HEK293 (cell line): ENCODE measurements at regions not wholly inside any gene's neighbourhood (a gene's known extent, or its start where the extent isn't known, plus 50 kb on each side); places are given as distances from the start of the nearest gene placed in this dataset.

Experiments used
- CTCF ChIA-PET: fragments of 350-600 bp; formaldehyde crosslinking; extraction: SDS; loops from one replicate; lab custom pipeline; 2021; ENCODE audit warnings: antibody characterized with exemption; lab: Yijun Ruan, JAX
- POLR2A ChIA-PET: fragments of 300-600 bp; formaldehyde crosslinking; extraction: SDS; loops from one replicate; lab custom pipeline; 2020; ENCODE audit warnings: antibody characterized with exemption, inconsistent platforms; lab: Yijun Ruan, JAX
- H3K27ac ChIP-seq: fragments of 200-500 bp; sonication (Bioruptor generic); 2 replicates; pipeline ENCODE4 v1.5.1; 2014; ENCODE audit warnings: low read depth, low read length, control low read depth, inconsistent platforms; ENCODE audit errors: extremely low read depth
- H3K36me3 ChIP-seq, 2 experiments: fragments of 200-500 bp in 1 of 2; sonication (Bioruptor generic) in 1 of 2; 1 replicate in 1 of 2; 2 replicates in 1 of 2; pipeline ENCODE4 v1.5.1; 2014 to 2017; ENCODE audit warnings: inconsistent platforms in 2 of 2, low read length in 2 of 2; ENCODE audit not compliant: control insufficient read depth in 2 of 2, insufficient read depth in 1 of 2
- H3K4me1 ChIP-seq: fragments of 200-500 bp; sonication (Bioruptor generic); 2 replicates; pipeline ENCODE4 v1.5.1; 2014; ENCODE audit warnings: mild to moderate bottlenecking, low read length, inconsistent platforms; ENCODE audit not compliant: control insufficient read depth, insufficient read depth
- H3K4me3 ChIP-seq: 2 replicates; pipeline ENCODE4 v1.5.1; 2011; ENCODE audit warnings: low read depth, mild to moderate bottlenecking, control low read depth, low read length, moderate library complexity
- H3K9me3 ChIP-seq: fragments of 200-500 bp; sonication (Bioruptor generic); 2 replicates; pipeline ENCODE4 v1.5.1; 2014; ENCODE audit warnings: low read depth, low read length, inconsistent platforms; ENCODE audit not compliant: control insufficient read depth, insufficient read depth
- GFI1B ChIP-seq: fragments of 450-650 bp; formaldehyde crosslinking; IDR thresholded peaks from 2 replicates; pipeline ENCODE4 v1.5.1; 2016; ENCODE audit warnings: missing biosample characterization, missing genetic modification characterization
- HOXD13 ChIP-seq: sonication (generic); formaldehyde crosslinking; IDR thresholded peaks from 2 replicates; pipeline ENCODE4 v1.8.0; 2022; ENCODE audit warnings: missing genetic modification reagents, borderline replicate concordance
- INSM2 ChIP-seq: fragments of 450-650 bp; formaldehyde crosslinking; IDR thresholded peaks from 2 replicates; pipeline ENCODE4 v1.5.1; 2016; ENCODE audit warnings: missing biosample characterization, missing genetic modification characterization
- KLF1 ChIP-seq: fragments of 450-650 bp; formaldehyde crosslinking; IDR thresholded peaks from 2 replicates; pipeline ENCODE4 v1.5.1; 2016; ENCODE audit warnings: missing biosample characterization, missing genetic modification characterization
- KLF8 ChIP-seq: fragments of 450-650 bp; formaldehyde crosslinking; IDR thresholded peaks from 2 replicates; pipeline ENCODE4 v1.5.1; 2016; ENCODE audit warnings: missing biosample characterization, missing genetic modification characterization
- PRDM1 ChIP-seq: fragments of 450-650 bp; formaldehyde crosslinking; IDR thresholded peaks from 2 replicates; pipeline ENCODE4; 2016; ENCODE audit warnings: missing biosample characterization, missing genetic modification characterization
- REPIN1 ChIP-seq: fragments of 450-650 bp; formaldehyde crosslinking; IDR thresholded peaks from 2 replicates; pipeline ENCODE4 v1.5.1; 2017; ENCODE audit warnings: missing biosample characterization, missing genetic modification characterization, low read depth
- SCRT1 ChIP-seq: fragments of 450-650 bp; formaldehyde crosslinking; IDR thresholded peaks from 2 replicates; pipeline ENCODE4 v1.5.1; 2016; ENCODE audit warnings: missing biosample characterization, missing genetic modification characterization, borderline replicate concordance
- SCRT2 ChIP-seq: fragments of 450-650 bp; formaldehyde crosslinking; IDR thresholded peaks from 2 replicates; pipeline ENCODE4 v1.5.1; 2016; ENCODE audit warnings: missing biosample characterization, missing genetic modification characterization
- SP3 ChIP-seq: fragments of 450-650 bp; formaldehyde crosslinking; IDR thresholded peaks from 2 replicates; pipeline ENCODE4 v1.5.1; 2016; ENCODE audit warnings: missing biosample characterization, missing genetic modification characterization
- WT1 ChIP-seq: fragments of 450-650 bp; formaldehyde crosslinking; IDR thresholded peaks from 2 replicates; pipeline ENCODE4 v1.5.1; 2016; ENCODE audit warnings: missing biosample characterization, missing genetic modification characterization
- ZBTB1 ChIP-seq: fragments of 450-650 bp; formaldehyde crosslinking; IDR thresholded peaks from 2 replicates; pipeline ENCODE4 v1.5.1; 2016; ENCODE audit warnings: missing biosample characterization, missing genetic modification characterization
- ZBTB17 ChIP-seq: fragments of 450-650 bp; formaldehyde crosslinking; IDR thresholded peaks from 2 replicates; pipeline ENCODE4 v1.5.1; 2016; ENCODE audit warnings: missing biosample characterization, missing genetic modification characterization
- ZBTB48 ChIP-seq: fragments of 450-650 bp; formaldehyde crosslinking; IDR thresholded peaks from 2 replicates; pipeline ENCODE4 v1.5.1; 2016; ENCODE audit warnings: missing biosample characterization, missing genetic modification characterization
- ZFP37 ChIP-seq: fragments of 450-650 bp; formaldehyde crosslinking; IDR thresholded peaks from 2 replicates; pipeline ENCODE4 v1.5.1; 2016; ENCODE audit warnings: missing biosample characterization, missing genetic modification characterization
- ZNF23 ChIP-seq: fragments of 450-650 bp; formaldehyde crosslinking; IDR thresholded peaks from 2 replicates; pipeline ENCODE4 v1.5.1; 2016; ENCODE audit warnings: missing biosample characterization, missing genetic modification characterization, borderline replicate concordance
- ZNF366 ChIP-seq: fragments of 450-650 bp; formaldehyde crosslinking; conservative IDR thresholded peaks from 2 replicates; pipeline ENCODE4 v1.5.1; 2016; ENCODE audit warnings: missing biosample characterization, missing genetic modification characterization
- ZNF394 ChIP-seq: fragments of 450-650 bp; formaldehyde crosslinking; IDR thresholded peaks from 2 replicates; pipeline ENCODE4 v1.5.1; 2016; ENCODE audit warnings: missing biosample characterization, missing genetic modification characterization, mild to moderate bottlenecking, moderate library complexity, borderline replicate concordance
- ZNF561 ChIP-seq: fragments of 450-650 bp; IDR thresholded peaks from 2 replicates; pipeline ENCODE4 v1.5.1; 2018; ENCODE audit warnings: missing biosample characterization, missing genetic modification characterization, borderline replicate concordance
- ZNF596 ChIP-seq: fragments of 450-650 bp; IDR thresholded peaks from 2 replicates; pipeline ENCODE4 v1.5.0; 2018; ENCODE audit warnings: missing biosample characterization, mild to moderate bottlenecking, missing genetic modification characterization, moderate library complexity
- ZNF654 ChIP-seq: fragments of 450-650 bp; formaldehyde crosslinking; IDR thresholded peaks from 2 replicates; pipeline ENCODE4 v1.5.1; 2016; ENCODE audit warnings: low read depth, missing biosample characterization, missing genetic modification characterization
- ZNF776 ChIP-seq: fragments of 450-650 bp; formaldehyde crosslinking; IDR thresholded peaks from 2 replicates; pipeline ENCODE4 v1.5.0; 2017; ENCODE audit warnings: missing biosample characterization, missing genetic modification characterization, borderline replicate concordance
- ZNF777 ChIP-seq: fragments of 450-650 bp; formaldehyde crosslinking; IDR thresholded peaks from 2 replicates; pipeline ENCODE4 v1.5.1; 2017; ENCODE audit warnings: missing biosample characterization, missing genetic modification characterization, borderline replicate concordance
- ZNF792 ChIP-seq: fragments of 450-650 bp; formaldehyde crosslinking; IDR thresholded peaks from 2 replicates; pipeline ENCODE4 v1.5.1; 2016; ENCODE audit warnings: missing biosample characterization, missing genetic modification characterization
- ZNF843 ChIP-seq: fragments of 450-650 bp; formaldehyde crosslinking; IDR thresholded peaks from 2 replicates; pipeline ENCODE4 v1.5.1; 2016; ENCODE audit warnings: missing biosample characterization, missing genetic modification characterization
- TF ChIP-seq, protein P1 (sequence below): fragments of 450-650 bp; IDR thresholded peaks from 2 replicates; pipeline ENCODE4 v1.5.1; 2018; ENCODE audit warnings: missing biosample characterization, mild to moderate bottlenecking, missing genetic modification characterization
- TF ChIP-seq, protein P2 (sequence below): fragments of 450-650 bp; formaldehyde crosslinking; IDR thresholded peaks from 2 replicates; pipeline ENCODE4 v1.5.1; 2017; ENCODE audit warnings: missing biosample characterization, missing genetic modification characterization
- TF ChIP-seq, protein P3 (sequence below): fragments of 450-650 bp; formaldehyde crosslinking; IDR thresholded peaks from 2 replicates; pipeline ENCODE4 v1.5.1; 2016; ENCODE audit warnings: missing biosample characterization, missing genetic modification characterization

GRCh38 chr2:88329815-88330603 lies 122.5 kb downstream of the FOXI3 start:
- ChIA-PET CTCF (interaction anchor here (0.6 to 0.9 kb wide), 2 partner anchors 22 to 143 kb away, joined by 3 read pairs; no protein-coding TSS in a partner anchor), POLR2A (no interaction called here)
- peaks cover 13% of the 10 kb centered on the region for H3K4me1 ChIP-seq
- no peaks in the 10 kb centered on the region for H3K9me3 ChIP-seq
- H3K4me3 ChIP-seq = no peak overlapping the region
- H3K27ac ChIP-seq = peak overlapping the region; percentile 61
- no peaks in the 10 kb centered on the region for H3K36me3 ChIP-seq
- TF ChIP-seq ZFP37 (tag by site-specific recombination) = no peak
- TF ChIP-seq SCRT1 (tag by site-specific recombination) = no peak
- peak; percentile 85; the same call in 1 of the 2 replicates for TF ChIP-seq GFI1B
- TF ChIP-seq, protein P1, sequence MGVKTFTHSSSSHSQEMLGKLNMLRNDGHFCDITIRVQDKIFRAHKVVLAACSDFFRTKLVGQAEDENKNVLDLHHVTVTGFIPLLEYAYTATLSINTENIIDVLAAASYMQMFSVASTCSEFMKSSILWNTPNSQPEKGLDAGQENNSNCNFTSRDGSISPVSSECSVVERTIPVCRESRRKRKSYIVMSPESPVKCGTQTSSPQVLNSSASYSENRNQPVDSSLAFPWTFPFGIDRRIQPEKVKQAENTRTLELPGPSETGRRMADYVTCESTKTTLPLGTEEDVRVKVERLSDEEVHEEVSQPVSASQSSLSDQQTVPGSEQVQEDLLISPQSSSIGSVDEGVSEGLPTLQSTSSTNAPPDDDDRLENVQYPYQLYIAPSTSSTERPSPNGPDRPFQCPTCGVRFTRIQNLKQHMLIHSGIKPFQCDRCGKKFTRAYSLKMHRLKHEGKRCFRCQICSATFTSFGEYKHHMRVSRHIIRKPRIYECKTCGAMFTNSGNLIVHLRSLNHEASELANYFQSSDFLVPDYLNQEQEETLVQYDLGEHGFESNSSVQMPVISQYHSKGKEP (tag by site-specific recombination) = peak; percentile 23; the same call in 1 of the 2 replicates
- TF ChIP-seq ZBTB1 (tag by site-specific recombination) = peak; percentile 92
- peak; percentile 95 for TF ChIP-seq ZNF843 (tag by site-specific recombination)
- TF ChIP-seq ZNF654 = peak; percentile 12; the same call in 1 of the 2 replicates
- TF ChIP-seq ZNF777 (tag by site-specific recombination) = no peak
- TF ChIP-seq, protein P2, sequence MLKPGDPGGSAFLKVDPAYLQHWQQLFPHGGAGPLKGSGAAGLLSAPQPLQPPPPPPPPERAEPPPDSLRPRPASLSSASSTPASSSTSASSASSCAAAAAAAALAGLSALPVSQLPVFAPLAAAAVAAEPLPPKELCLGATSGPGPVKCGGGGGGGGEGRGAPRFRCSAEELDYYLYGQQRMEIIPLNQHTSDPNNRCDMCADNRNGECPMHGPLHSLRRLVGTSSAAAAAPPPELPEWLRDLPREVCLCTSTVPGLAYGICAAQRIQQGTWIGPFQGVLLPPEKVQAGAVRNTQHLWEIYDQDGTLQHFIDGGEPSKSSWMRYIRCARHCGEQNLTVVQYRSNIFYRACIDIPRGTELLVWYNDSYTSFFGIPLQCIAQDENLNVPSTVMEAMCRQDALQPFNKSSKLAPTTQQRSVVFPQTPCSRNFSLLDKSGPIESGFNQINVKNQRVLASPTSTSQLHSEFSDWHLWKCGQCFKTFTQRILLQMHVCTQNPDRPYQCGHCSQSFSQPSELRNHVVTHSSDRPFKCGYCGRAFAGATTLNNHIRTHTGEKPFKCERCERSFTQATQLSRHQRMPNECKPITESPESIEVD = peak; percentile 96
- TF ChIP-seq HOXD13 (CRISPR knock-in tag) = peak; percentile 88
- no peak for TF ChIP-seq SCRT2 (tag by site-specific recombination)
- peak; percentile 46; the same call in 1 of the 2 replicates for TF ChIP-seq ZNF596
- no peak for TF ChIP-seq ZNF23 (tag by site-specific recombination)
- no peak for TF ChIP-seq PRDM1 (tag by site-specific recombination)
- no peak for TF ChIP-seq ZNF792 (tag by site-specific recombination)
- TF ChIP-seq ZNF776 = no peak
- TF ChIP-seq REPIN1 = no peak
- peak; percentile 96 for TF ChIP-seq INSM2 (tag by site-specific recombination)
- peak; percentile 68; the same call in 1 of the 2 replicates for TF ChIP-seq ZBTB48 (tag by site-specific recombination)
- TF ChIP-seq WT1 = peak; percentile 95
- peak; percentile 85; the same call in 1 of the 2 replicates for TF ChIP-seq ZNF561 (tag by site-specific recombination)
- TF ChIP-seq, protein P3, sequence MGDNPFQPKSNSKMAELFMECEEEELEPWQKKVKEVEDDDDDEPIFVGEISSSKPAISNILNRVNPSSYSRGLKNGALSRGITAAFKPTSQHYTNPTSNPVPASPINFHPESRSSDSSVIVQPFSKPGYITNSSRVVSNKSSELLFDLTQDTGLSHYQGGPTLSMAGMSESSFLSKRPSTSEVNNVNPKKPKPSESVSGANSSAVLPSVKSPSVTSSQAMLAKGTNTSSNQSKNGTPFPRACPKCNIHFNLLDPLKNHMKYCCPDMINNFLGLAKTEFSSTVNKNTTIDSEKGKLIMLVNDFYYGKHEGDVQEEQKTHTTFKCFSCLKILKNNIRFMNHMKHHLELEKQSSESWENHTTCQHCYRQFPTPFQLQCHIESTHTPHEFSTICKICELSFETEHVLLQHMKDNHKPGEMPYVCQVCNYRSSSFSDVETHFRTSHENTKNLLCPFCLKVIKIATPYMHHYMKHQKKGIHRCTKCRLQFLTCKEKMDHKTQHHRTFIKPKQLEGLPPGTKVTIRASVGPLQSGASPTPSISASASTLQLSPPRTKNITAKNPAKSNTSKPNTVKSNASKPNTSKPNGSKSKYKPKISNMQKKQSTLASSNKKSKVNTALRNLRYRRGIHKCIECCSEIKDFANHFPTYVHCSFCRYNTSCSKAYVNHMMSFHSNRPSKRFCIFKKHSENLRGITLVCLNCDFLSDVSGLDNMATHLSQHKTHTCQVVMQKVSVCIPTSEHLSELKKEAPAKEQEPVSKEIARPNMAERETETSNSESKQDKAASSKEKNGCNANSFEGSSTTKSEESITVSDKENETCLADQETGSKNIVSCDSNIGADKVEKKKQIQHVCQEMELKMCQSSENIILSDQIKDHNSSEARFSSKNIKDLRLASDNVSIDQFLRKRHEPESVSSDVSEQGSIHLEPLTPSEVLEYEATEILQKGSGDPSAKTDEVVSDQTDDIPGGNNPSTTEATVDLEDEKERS (tag by site-specific recombination) = no peak
- no peak for TF ChIP-seq SP3 (tag by site-specific recombination)
- TF ChIP-seq ZNF366 (tag by site-specific recombination) = peak; percentile 74; the same call in 1 of the 2 replicates
- peak; percentile 62; the same call in 1 of the 2 replicates for TF ChIP-seq KLF1 (tag by site-specific recombination)
- peak; percentile 48; the same call in 1 of the 2 replicates for TF ChIP-seq ZNF394 (tag by site-specific recombination)
- TF ChIP-seq KLF8 (tag by site-specific recombination) = peak; percentile 36; the same call in 1 of the 2 replicates
- TF ChIP-seq ZBTB17 (tag by site-specific recombination) = peak; percentile 17; the same call in 1 of the 2 replicates
